ENCODE measurements at regions not wholly inside any gene's neighbourhood (a gene's known extent, or its start where the extent isn't known, plus 50 kb on each side); places are given as distances from the start of the nearest gene placed in this dataset.
A peak's percentile ranks its signal among the peaks of the same experiment; 100 is the strongest.

DNA sequence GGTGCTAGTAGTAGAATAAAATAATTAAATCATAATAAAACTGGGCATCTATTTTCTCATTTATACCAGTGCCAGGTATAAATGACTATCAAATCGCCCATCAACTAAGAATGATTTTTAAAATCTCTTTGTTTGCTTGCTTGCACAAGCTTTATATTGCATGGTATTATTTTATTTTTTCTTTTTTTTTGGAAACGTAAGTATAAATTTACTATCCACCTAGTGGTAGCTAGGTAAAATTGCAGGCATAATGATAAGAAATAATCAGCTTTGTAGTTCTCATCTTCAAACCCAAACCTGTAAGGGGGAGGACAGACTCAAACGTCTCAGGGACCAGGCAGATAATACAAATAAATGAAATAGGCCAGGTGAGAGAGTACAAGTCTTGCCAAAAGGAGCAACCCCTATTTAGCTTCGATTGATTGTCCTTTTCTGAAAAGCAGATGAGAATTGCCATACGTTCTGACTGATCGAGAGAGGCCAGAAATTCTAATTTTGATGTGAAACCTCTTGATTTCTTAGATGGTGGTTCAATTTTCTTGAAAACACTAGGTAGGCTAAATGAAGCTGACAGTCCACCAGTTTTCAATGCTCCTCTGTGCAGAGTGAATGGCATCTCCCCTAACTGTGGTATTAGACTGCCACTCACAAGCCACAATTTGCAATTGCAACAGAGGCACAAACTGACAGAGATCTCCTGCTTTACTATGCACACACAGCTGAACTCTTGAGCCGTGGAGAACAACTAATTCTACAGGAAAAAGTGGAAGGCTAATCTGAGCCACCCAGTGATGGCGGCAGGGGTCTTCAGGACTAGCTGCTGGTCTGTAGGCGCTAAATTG lies 189.3 kb downstream of the DACT1 start:
- TF ChIP-seq, protein P1, sequence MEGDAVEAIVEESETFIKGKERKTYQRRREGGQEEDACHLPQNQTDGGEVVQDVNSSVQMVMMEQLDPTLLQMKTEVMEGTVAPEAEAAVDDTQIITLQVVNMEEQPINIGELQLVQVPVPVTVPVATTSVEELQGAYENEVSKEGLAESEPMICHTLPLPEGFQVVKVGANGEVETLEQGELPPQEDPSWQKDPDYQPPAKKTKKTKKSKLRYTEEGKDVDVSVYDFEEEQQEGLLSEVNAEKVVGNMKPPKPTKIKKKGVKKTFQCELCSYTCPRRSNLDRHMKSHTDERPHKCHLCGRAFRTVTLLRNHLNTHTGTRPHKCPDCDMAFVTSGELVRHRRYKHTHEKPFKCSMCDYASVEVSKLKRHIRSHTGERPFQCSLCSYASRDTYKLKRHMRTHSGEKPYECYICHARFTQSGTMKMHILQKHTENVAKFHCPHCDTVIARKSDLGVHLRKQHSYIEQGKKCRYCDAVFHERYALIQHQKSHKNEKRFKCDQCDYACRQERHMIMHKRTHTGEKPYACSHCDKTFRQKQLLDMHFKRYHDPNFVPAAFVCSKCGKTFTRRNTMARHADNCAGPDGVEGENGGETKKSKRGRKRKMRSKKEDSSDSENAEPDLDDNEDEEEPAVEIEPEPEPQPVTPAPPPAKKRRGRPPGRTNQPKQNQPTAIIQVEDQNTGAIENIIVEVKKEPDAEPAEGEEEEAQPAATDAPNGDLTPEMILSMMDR (IDR thresholded peaks at IDR 0.05), result peak; percentile 45; the same call in 1 of the 2 replicates

DNA sequence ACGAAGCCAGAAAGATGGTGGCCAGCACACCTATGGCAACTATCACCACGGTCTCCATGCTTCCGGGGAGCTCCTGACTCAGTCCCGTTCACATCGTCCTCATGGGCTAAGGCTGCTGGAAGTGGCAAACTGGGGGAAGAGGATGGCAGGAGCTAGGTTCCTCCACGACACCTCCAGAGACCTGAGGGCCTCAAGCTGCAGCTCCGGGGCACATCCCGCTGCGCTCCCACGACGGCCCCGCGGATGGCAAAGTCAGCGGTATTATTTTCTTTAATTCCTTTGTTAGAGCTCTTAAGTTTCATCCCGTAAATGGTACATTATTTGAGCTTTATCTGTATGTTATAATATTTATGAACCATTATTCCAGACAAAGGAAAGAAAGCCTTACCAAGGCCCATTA lies 190.5 kb downstream of the DACT1 start:
- TF ChIP-seq, protein P1 (IDR thresholded peaks at IDR 0.05), result no peak

DNA sequence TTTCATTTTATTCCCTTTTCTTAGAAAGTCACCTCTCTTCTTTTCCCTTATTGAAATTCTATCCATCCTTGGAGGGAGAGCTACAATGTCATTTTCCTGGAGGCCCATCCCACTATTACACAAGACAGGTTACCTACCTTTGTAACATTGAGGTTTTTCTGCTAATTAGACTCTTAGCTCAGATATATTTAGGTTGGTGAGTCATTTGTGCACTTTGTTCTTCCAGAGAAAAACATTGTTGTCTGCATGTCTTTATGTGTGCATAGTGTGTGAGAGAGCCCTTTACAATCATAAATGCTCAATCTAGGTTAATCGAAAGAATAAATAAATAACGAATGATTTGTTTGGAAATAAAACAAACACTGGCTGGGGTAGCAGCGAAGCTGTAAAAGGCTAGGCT lies 191.8 kb downstream of the DACT1 start:
- TF ChIP-seq, protein P1 (IDR thresholded peaks at IDR 0.05), result no peak

DNA sequence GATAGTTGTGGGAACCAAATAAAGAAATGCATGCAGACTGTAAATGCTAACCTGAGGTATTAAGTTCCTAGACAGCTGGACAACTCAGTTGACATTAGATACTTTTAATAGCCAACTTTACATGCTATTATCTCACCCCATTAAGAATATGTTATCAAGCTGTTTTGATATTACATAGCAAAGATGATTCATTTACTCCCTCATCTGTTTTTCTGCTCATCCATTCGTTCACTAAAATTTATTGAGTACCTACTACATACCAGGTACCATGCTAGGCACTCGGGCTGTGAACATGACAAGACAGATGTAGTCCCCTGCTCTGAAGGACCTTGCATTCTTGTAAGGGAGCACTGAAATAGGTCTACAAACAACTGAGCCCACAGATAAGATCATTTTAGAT lies 192.4 kb downstream of the DACT1 start:
- TF ChIP-seq, protein P1 (IDR thresholded peaks at IDR 0.05), result no peak

DNA sequence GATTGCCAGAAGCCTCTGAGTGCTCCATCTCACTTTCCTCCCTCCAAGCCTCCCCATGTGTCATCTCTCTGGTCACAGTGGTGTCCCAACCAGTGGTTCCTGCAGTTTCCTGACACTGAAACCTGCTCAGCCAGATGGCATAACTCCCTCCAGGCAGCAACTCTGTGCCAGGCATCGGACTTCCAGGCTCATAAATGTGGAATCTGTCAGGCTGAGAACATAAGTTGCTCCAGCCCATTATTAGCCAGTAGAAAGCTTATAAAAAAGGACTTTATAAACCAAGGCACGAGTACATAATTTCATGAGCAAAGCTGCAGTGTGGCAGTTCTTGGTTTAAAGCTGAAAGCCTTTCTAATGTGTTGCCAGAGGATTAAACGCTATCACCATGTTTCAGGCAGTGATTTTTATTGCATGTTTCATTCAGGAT lies 194.3 kb downstream of the DACT1 start:
- TF ChIP-seq, protein P1 (IDR thresholded peaks at IDR 0.05), result no peak

DNA sequence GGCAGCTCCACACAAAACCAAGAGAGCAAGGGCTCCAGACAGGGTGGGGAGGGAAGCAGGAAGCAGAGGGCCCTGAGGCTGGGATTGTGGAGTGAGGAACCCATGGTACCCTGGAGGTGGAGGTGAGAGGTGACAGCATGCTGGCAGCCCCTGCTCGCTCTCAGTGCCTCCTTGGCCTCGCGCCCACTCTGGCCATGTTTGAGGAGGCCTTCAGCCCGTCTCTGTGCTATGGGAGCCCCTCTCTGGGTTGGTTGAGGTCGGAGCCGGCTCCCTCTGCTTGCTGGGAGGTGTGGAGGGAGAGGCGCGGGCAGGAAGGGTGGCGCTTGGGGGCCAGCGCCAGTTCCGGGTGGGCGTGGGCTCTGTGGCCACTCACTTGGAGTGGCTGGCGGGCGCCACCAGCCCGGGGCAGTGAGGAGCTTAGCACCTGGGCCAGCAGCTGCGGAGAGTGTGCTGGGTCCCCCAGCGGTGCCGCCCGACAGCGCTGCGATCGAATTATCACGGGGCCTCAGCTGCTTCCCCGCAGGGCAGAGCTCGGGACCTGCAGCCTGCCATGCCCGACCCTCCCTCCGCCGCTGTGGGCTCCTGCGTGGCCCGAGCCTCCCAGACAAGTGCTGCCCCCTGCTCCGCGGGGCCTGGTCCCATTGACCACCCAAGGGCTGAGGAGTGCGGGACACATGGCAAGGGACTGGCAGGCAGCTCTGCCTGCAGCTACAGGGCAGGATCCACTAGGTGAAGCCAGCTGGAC lies 196.0 kb downstream of the DACT1 start:
- TF ChIP-seq, protein P1 (IDR thresholded peaks at IDR 0.05), result no peak

DNA sequence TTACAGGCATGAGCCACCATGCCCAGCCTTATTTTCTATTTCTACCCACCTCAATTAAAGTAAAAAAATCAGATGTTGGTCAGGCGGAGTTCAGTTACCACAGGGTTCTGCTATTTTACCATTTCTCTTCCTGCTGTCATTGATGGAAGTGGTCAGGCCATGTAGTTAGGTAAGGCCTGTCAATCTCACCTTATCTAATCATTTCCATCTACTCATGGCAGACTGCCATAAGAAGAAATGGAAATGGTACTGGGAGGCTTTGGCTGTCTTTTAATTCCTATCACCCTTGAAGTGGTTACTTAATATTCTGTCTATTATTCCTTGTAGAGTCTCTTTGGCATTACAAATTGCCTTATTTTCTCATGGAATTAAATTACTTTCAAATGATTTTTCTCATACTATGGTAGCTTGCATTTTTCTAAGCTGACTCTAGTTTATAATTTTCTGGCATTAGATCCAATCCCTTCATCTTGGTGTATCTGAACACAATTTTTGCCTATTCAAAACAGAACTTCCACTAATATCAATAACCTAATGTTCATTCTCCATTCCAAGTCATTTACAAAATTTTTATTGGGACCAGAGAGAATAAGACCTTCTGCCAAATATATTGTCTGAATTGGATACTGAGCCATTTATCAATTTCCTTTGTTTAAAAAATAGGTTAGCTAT lies 198.7 kb downstream of the DACT1 start:
- TF ChIP-seq, protein P1 (IDR thresholded peaks at IDR 0.05), result no peak

Data from LNCAP (cell line).